ENCODE measurements at regions not wholly inside any gene's neighbourhood (a gene's known extent, or its start where the extent isn't known, plus 50 kb on each side); places are given as distances from the start of the nearest gene placed in this dataset.

DNA sequence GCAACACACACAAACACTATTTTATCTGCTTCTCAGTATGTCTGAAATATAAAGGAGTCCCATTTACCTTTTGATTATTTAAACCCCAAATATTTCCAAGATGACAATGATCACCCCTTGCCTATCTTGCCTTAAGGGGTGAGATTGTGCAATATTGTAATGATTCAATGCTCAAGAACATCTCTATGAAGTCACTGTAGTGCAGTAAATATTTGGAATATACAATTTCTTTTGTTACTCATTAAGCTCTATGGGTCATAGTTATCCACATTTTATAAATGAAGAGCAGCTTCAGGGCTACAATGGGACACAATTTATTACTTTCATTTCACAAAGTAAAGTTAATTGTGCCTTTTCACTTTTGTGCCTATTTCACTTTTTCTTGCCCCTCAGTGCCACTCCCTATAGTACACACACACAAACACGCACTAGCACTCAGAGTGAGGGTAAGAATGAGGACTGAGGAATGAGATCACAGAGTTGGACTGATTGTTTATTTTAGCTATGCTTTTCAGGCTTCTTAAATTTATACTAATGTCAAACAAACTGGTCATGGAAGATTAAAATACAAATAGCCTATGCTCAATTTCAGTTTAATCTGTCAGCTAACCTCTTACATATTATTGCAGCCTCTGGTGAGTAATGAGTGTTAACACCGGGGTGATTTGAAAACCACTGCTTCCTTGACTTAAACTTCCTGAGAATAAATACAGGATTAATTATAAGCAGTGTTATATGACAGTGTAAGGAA, 521.0 kb upstream of the B3GALT2 start:
- TF ChIP-seq, protein P1, sequence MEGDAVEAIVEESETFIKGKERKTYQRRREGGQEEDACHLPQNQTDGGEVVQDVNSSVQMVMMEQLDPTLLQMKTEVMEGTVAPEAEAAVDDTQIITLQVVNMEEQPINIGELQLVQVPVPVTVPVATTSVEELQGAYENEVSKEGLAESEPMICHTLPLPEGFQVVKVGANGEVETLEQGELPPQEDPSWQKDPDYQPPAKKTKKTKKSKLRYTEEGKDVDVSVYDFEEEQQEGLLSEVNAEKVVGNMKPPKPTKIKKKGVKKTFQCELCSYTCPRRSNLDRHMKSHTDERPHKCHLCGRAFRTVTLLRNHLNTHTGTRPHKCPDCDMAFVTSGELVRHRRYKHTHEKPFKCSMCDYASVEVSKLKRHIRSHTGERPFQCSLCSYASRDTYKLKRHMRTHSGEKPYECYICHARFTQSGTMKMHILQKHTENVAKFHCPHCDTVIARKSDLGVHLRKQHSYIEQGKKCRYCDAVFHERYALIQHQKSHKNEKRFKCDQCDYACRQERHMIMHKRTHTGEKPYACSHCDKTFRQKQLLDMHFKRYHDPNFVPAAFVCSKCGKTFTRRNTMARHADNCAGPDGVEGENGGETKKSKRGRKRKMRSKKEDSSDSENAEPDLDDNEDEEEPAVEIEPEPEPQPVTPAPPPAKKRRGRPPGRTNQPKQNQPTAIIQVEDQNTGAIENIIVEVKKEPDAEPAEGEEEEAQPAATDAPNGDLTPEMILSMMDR (IDR thresholded peaks at IDR 0.05; ENCODE audit: borderline replicate concordance, extremely low read depth, low read length, poor library complexity, severe bottlenecking), result no peak
- no peak for TF ChIP-seq EZH2 (IDR thresholded peaks at IDR 0.05; ENCODE audit: borderline replicate concordance, low read depth, low read length, severe bottlenecking)
